ENCODE measurements at regions not wholly inside any gene's neighbourhood (a gene's known extent, or its start where the extent isn't known, plus 50 kb on each side); places are given as distances from the start of the nearest gene placed in this dataset.

DNA sequence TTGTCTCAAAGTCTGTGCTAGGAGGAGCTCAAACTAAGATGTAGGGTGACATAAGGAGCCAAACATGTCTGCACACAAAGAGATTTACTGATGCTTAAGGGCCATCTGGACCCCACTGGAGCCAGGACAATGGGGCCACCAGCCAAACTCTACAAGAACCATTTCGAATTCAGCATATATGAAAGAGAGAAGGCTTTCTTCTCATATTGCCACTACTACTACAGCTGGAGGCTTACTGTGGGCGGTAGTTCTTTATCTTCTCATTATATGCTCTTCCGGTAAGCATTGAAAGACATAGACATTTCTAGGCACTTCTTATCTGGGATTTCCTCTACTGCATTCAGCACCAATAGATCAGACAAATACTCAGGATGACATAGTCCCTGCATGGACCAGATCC, 404.4 kb upstream of the PROK2 start:
- Histone ChIP-seq H2AK5ac (ENCODE audit: insufficient read length, low read length) (no peak overlapping the region), H3K56ac (ENCODE audit: insufficient read length, low read depth, low read length) (no peak overlapping the region), H3K79me2 (ENCODE audit: insufficient read depth, low read length) (no peaks in the 10 kb centered on the region), H3K4me2 (ENCODE audit: insufficient read depth, insufficient read length, low read length) (no peak overlapping the region), H3K18ac (ENCODE audit: insufficient read length, low read depth, low read length) (no peak overlapping the region), H3K4me1 (ENCODE audit: insufficient read depth, low read length) (no peaks in the 10 kb centered on the region), H3K9me3 (ENCODE audit: control insufficient read depth, low read depth, low read length) (no peaks in the 10 kb centered on the region), H2BK15ac (ENCODE audit: low read depth, low read length) (no peak overlapping the region), H3K23me2 (ENCODE audit: insufficient read length, low read depth, low read length, poor library complexity, severe bottlenecking) (no peaks in the 10 kb centered on the region), H3K27ac (ENCODE audit: insufficient read length, low read depth, low read length) (no peak overlapping the region), H4K5ac (ENCODE audit: insufficient read length, low read depth, low read length) (no peak overlapping the region), H2BK5ac (ENCODE audit: insufficient read length, low read length) (no peak overlapping the region), H3K23ac (ENCODE audit: insufficient read length, low read depth, low read length) (no peak overlapping the region), H4K91ac (ENCODE audit: insufficient read length, low read depth, low read length) (no peak overlapping the region), H3K4ac (ENCODE audit: low read depth, low read length) (no peak overlapping the region), H2AFZ (ENCODE audit: low read length) (no peak overlapping the region), H3K9ac (ENCODE audit: extremely low read depth, insufficient read length, low read length) (no peak overlapping the region), H3K14ac (ENCODE audit: insufficient read depth, low read length) (no peak overlapping the region), H2BK120ac (ENCODE audit: low read depth, low read length, poor library complexity, severe bottlenecking) (no peak overlapping the region), H3K79me1 (ENCODE audit: insufficient read depth, low read depth, low read length, poor library complexity, severe bottlenecking) (no peaks in the 10 kb centered on the region), H4K20me1 (ENCODE audit: control insufficient read depth, insufficient read depth, insufficient read length) (no peaks in the 10 kb centered on the region), H3T11ph (ENCODE audit: low read length) (no peak overlapping the region), H4K8ac (replicated peaks; ENCODE audit: insufficient read length, low read depth, low read length) (no peak overlapping the region), H2BK12ac (ENCODE audit: insufficient read length, low read depth, low read length) (no peak overlapping the region), H2BK20ac (ENCODE audit: low read depth, low read length, poor library complexity, severe bottlenecking) (no peak overlapping the region), H3K27me3 (ENCODE audit: insufficient read depth, low read length) (no peaks in the 10 kb centered on the region)
- Mint-ChIP-seq H3K9me3 (peaks cover 5 to 7% of the 10 kb centered on the region in 2 experiments; a peak in 4 of 5 replicates), H3K36me3 (ENCODE audit: insufficient read depth in 1 of 3, low read depth in 3 of 3) (peaks cover 0 to 5% (median 4%) of the 10 kb centered on the region in 3 experiments; a peak in 1 of 7 replicates), H3K4me3 (no peak overlapping the region), H3K4me1 (peaks cover 5 to 9% of the 10 kb centered on the region in 2 experiments; a peak in 3 of 4 replicates), H3K27me3 (ENCODE audit: low read depth) (peaks cover 2% of the 10 kb centered on the region; the same call in 1 of the 2 replicates), H3K27ac (no peak overlapping the region)
- no peak for DNase-seq
- WGBS (ENCODE audit: extremely low coverage, insufficient read length, low lambda C conversion rate) = no CpG with 5 or more reads among the region's 3 CpGs
- TF ChIP-seq, protein P1, sequence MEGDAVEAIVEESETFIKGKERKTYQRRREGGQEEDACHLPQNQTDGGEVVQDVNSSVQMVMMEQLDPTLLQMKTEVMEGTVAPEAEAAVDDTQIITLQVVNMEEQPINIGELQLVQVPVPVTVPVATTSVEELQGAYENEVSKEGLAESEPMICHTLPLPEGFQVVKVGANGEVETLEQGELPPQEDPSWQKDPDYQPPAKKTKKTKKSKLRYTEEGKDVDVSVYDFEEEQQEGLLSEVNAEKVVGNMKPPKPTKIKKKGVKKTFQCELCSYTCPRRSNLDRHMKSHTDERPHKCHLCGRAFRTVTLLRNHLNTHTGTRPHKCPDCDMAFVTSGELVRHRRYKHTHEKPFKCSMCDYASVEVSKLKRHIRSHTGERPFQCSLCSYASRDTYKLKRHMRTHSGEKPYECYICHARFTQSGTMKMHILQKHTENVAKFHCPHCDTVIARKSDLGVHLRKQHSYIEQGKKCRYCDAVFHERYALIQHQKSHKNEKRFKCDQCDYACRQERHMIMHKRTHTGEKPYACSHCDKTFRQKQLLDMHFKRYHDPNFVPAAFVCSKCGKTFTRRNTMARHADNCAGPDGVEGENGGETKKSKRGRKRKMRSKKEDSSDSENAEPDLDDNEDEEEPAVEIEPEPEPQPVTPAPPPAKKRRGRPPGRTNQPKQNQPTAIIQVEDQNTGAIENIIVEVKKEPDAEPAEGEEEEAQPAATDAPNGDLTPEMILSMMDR (conservative IDR thresholded peaks at IDR 0.05) = no peak

Data from H9 (cell line).